ENCODE measurements at regions not wholly inside any gene's neighbourhood (a gene's known extent, or its start where the extent isn't known, plus 50 kb on each side); places are given as distances from the start of the nearest gene placed in this dataset.

DNA sequence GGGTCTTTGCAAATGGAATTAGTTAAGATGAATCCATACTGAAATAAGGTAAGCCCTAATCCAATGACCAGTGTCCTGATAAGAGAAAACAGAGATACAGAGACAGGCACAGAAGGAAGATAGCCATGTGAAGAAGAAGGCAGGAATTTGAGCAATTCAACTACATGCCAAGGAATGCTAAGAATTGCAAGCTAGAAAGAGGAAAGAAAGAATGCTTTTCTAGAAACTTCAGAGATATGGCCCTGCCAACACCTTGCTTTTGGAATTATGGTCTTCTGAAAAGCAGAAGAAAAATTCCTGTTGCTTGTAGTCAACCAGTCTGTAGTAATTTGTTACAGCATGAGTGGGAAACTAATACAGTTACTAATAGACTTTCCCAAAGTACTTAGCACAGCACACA lies 111.3 kb downstream of the SLC17A6 start:
- TF ChIP-seq CTCF (IDR thresholded peaks at IDR 0.05) (no peak), POLR2A (IDR thresholded peaks at IDR 0.05) (no peak)

All from uterus (tissue), 2 donors.